ENCODE measurements at regions not wholly inside any gene's neighbourhood (a gene's known extent, or its start where the extent isn't known, plus 50 kb on each side); places are given as distances from the start of the nearest gene placed in this dataset.

GRCh38 chr2:179354739-179355537 lies 90.3 kb upstream of the SESTD1 start:
- no peak for FAIRE-seq
- TF ChIP-seq, protein P1, sequence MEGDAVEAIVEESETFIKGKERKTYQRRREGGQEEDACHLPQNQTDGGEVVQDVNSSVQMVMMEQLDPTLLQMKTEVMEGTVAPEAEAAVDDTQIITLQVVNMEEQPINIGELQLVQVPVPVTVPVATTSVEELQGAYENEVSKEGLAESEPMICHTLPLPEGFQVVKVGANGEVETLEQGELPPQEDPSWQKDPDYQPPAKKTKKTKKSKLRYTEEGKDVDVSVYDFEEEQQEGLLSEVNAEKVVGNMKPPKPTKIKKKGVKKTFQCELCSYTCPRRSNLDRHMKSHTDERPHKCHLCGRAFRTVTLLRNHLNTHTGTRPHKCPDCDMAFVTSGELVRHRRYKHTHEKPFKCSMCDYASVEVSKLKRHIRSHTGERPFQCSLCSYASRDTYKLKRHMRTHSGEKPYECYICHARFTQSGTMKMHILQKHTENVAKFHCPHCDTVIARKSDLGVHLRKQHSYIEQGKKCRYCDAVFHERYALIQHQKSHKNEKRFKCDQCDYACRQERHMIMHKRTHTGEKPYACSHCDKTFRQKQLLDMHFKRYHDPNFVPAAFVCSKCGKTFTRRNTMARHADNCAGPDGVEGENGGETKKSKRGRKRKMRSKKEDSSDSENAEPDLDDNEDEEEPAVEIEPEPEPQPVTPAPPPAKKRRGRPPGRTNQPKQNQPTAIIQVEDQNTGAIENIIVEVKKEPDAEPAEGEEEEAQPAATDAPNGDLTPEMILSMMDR (IDR thresholded peaks at IDR 0.05; ENCODE audit: insufficient read depth, low read length, severe bottlenecking) = peak; percentile 5
- Histone ChIP-seq H3K4me3 (ENCODE audit: low read depth, low read length) (no peak overlapping the region), H3K27me3 (ENCODE audit: control insufficient read depth, insufficient read depth, low read length) (no peaks in the 10 kb centered on the region), H3K36me3 (ENCODE audit: control insufficient read depth, insufficient read depth, low read length) (no peaks in the 10 kb centered on the region)
- DNase-seq (ENCODE audit: low read depth) = peak; percentile 19

- Histone ChIP-seq H3K27me3 (ENCODE audit: control insufficient read depth, insufficient read depth, low read length) (no peaks in the 10 kb centered on the region), H3K36me3 (ENCODE audit: control insufficient read depth, insufficient read depth, low read length) (no peaks in the 10 kb centered on the region), H3K4me3 (ENCODE audit: low read depth, low read length) (no peak overlapping the region)
- DNase-seq (ENCODE audit: low read depth) (no peak), FAIRE-seq (no peak)
- TF ChIP-seq, protein P1 (IDR thresholded peaks at IDR 0.05; ENCODE audit: insufficient read depth, low read length, severe bottlenecking) = no peak
Observed at GRCh38 chr2:179354296-179354695, 89.7 kb upstream of the SESTD1 start.

GRCh38 chr2:179352181-179352580 lies 87.5 kb upstream of the SESTD1 start:
- no peaks in the 10 kb centered on the region for H3K36me3 ChIP-seq (ENCODE audit: control insufficient read depth, insufficient read depth, low read length)
- no peak for DNase-seq (ENCODE audit: low read depth)
- FAIRE-seq = no peak
- TF ChIP-seq, protein P1 (IDR thresholded peaks at IDR 0.05; ENCODE audit: insufficient read depth, low read length, severe bottlenecking) = no peak
- H3K4me3 ChIP-seq (ENCODE audit: low read depth, low read length) = no peak overlapping the region
- no peaks in the 10 kb centered on the region for H3K27me3 ChIP-seq (ENCODE audit: control insufficient read depth, insufficient read depth, low read length)

DNA sequence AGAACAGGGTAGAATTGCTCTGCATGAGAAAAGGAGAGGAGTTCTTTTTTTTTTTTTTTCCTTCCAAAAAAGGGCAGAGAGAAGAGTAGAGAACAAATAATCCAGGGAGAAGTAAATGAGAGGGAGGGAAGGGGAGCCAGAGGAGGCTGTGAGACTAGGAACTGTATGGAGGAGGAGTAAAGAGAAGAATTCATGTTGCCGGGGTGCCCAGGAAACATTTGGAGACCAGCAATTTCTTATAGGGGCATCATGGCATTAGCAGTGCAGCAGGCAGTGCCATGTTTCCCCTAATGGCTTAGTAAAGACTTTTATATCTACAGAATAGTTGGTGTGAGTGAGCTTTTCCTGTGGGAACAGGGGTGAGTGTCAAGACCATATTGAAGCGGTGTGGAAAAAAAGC lies 86.4 kb upstream of the SESTD1 start:
- TF ChIP-seq, protein P1 (IDR thresholded peaks at IDR 0.05; ENCODE audit: insufficient read depth, low read length, severe bottlenecking) = no peak
- Histone ChIP-seq H3K36me3 (ENCODE audit: control insufficient read depth, insufficient read depth, low read length) (no peaks in the 10 kb centered on the region), H3K27me3 (ENCODE audit: control insufficient read depth, insufficient read depth, low read length) (no peaks in the 10 kb centered on the region), H3K4me3 (ENCODE audit: low read depth, low read length) (no peak overlapping the region)
- DNase-seq (ENCODE audit: low read depth) = no peak
- FAIRE-seq = no peak

GRCh38 chr2:179349670-179350303 lies 85.2 kb upstream of the SESTD1 start:
- Histone ChIP-seq H3K36me3 (ENCODE audit: control insufficient read depth, insufficient read depth, low read length) (no peaks in the 10 kb centered on the region), H3K4me3 (ENCODE audit: low read depth, low read length) (no peak overlapping the region), H3K27me3 (ENCODE audit: control insufficient read depth, insufficient read depth, low read length) (no peaks in the 10 kb centered on the region)
- TF ChIP-seq, protein P1 (IDR thresholded peaks at IDR 0.05; ENCODE audit: insufficient read depth, low read length, severe bottlenecking) = no peak
- DNase-seq (ENCODE audit: low read depth) (no peak), FAIRE-seq (no peak)

All from bronchial epithelial cell (primary cell).